Calu3 (cell line): ENCODE measurements at regions not wholly inside any gene's neighbourhood (a gene's known extent, or its start where the extent isn't known, plus 50 kb on each side); places are given as distances from the start of the nearest gene placed in this dataset.

Experiments used
- BruUV-seq: library from RNA; stranded (reverse); fragments of 400-500 nt; replicated peaks from 2 replicates; lab custom pipeline; 2021; lab: Mats Ljungman, UMichigan
- CTCF ChIA-PET: fragments of 300-600 bp; sonication (Branson Sonifier 250); formaldehyde crosslinking; loops from one replicate; lab custom pipeline; 2022; ENCODE audit warnings: antibody characterized with exemption; lab: Charles Lee
- DNase-seq: peaks from one replicate; pipeline ENCODE4 v3.0.0; 2022
- H3K27ac Mint-ChIP-seq: one replicate; pipeline ENCODE4 v1.8.0; 2022; ENCODE audit warnings: mixed read lengths; ENCODE audit not compliant: unreplicated experiment
- H3K27me3 Mint-ChIP-seq: one replicate; pipeline ENCODE4 v1.8.0; 2022; ENCODE audit warnings: mixed read lengths; ENCODE audit not compliant: unreplicated experiment
- H3K36me3 Mint-ChIP-seq: one replicate; pipeline ENCODE4 v1.8.0; 2022; ENCODE audit warnings: mild to moderate bottlenecking, moderate library complexity, mixed read lengths; ENCODE audit not compliant: insufficient read depth, unreplicated experiment
- H3K4me1 Mint-ChIP-seq: one replicate; pipeline ENCODE4 v1.8.0; 2022; ENCODE audit warnings: mild to moderate bottlenecking, low read depth, mixed read lengths; ENCODE audit not compliant: unreplicated experiment
- H3K4me3 Mint-ChIP-seq: one replicate; pipeline ENCODE4 v1.8.0; 2022; ENCODE audit warnings: mild to moderate bottlenecking, low read depth, moderate library complexity, mixed read lengths; ENCODE audit not compliant: unreplicated experiment
- H3K9me3 Mint-ChIP-seq: one replicate; pipeline ENCODE4 v1.8.0; 2022; ENCODE audit warnings: low read depth, mixed read lengths; ENCODE audit not compliant: unreplicated experiment
- CTCF ChIP-seq: fragments of 200-600 bp; IDR thresholded peaks from one replicate; pipeline ENCODE4 v1.8.0; 2022; ENCODE audit warnings: antibody characterized with exemption; ENCODE audit not compliant: unreplicated experiment
- intact Hi-C: fragments of 100-400 bp; cut with micrococcal nuclease; formaldehyde crosslinking; loops from one replicate; pipeline ENCODE4 v1.10.0; 2022; ENCODE audit not compliant: unreplicated experiment

- DNase-seq: no peak
- no peaks in the 10 kb centered on the region for H3K9me3 Mint-ChIP-seq
- H3K4me1 Mint-ChIP-seq: peaks cover 10% of the 10 kb centered on the region
- intact Hi-C loops: loop anchor here (10.0 kb wide), 1 partner anchor 583 kb away; no protein-coding TSS in a partner anchor
- no peak for TF ChIP-seq CTCF
- no peak overlapping the region for H3K27ac Mint-ChIP-seq
- H3K4me3 Mint-ChIP-seq: no peak overlapping the region
- BruUV-seq: no TSS peak
- CTCF ChIA-PET: interaction anchor here (0.5 kb wide), 1 partner anchor 617 kb away, joined by 5 read pairs; no protein-coding TSS in a partner anchor
- no peaks in the 10 kb centered on the region for H3K36me3 Mint-ChIP-seq
- no peaks in the 10 kb centered on the region for H3K27me3 Mint-ChIP-seq
Observed at GRCh38 chr3:162147996-162148395, 651.4 kb downstream of the OTOL1 start.

GRCh38 chr3:162150790-162151189 lies 654.2 kb downstream of the OTOL1 start:
- intact Hi-C loops: no loop called here
- H3K4me1 Mint-ChIP-seq: peaks cover 4% of the 10 kb centered on the region
- H3K27ac Mint-ChIP-seq: no peak overlapping the region
- no peak overlapping the region for H3K4me3 Mint-ChIP-seq
- no TSS peak for BruUV-seq
- CTCF ChIA-PET: no interaction called here
- no peak for TF ChIP-seq CTCF
- H3K36me3 Mint-ChIP-seq: no peaks in the 10 kb centered on the region
- no peaks in the 10 kb centered on the region for H3K9me3 Mint-ChIP-seq
- DNase-seq: no peak
- no peaks in the 10 kb centered on the region for H3K27me3 Mint-ChIP-seq

GRCh38 chr3:162152636-162153035 lies 656.0 kb downstream of the OTOL1 start:
- no peaks in the 10 kb centered on the region for H3K27me3 Mint-ChIP-seq
- H3K4me1 Mint-ChIP-seq: no peaks in the 10 kb centered on the region
- H3K27ac Mint-ChIP-seq: no peak overlapping the region
- no peak for DNase-seq
- BruUV-seq: no TSS peak
- TF ChIP-seq CTCF: no peak
- peaks cover 2% of the 10 kb centered on the region for H3K9me3 Mint-ChIP-seq
- intact Hi-C loops: no loop called here
- H3K4me3 Mint-ChIP-seq: no peak overlapping the region
- CTCF ChIA-PET: no interaction called here
- H3K36me3 Mint-ChIP-seq: no peaks in the 10 kb centered on the region

- Mint-ChIP-seq H3K4me1 (peaks cover 11% of the 10 kb centered on the region), H3K4me3 (no peak overlapping the region), H3K36me3 (no peaks in the 10 kb centered on the region), H3K27me3 (no peaks in the 10 kb centered on the region), H3K9me3 (peaks cover 6% of the 10 kb centered on the region), H3K27ac (no peak overlapping the region)
- DNase-seq: no peak
- CTCF ChIA-PET: no interaction called here
- no TSS peak for BruUV-seq
- TF ChIP-seq CTCF: no peak
- intact Hi-C loops: no loop called here
Observed at GRCh38 chr3:162161595-162161994, 665.0 kb downstream of the OTOL1 start.
